ENCODE measurements at regions not wholly inside any gene's neighbourhood (a gene's known extent, or its start where the extent isn't known, plus 50 kb on each side); places are given as distances from the start of the nearest gene placed in this dataset.
"Not testable (repeated sequence)": the region's sequence is repeated elsewhere in the genome, so short reads cannot be mapped to it uniquely, and the experiment has no call there.

DNA sequence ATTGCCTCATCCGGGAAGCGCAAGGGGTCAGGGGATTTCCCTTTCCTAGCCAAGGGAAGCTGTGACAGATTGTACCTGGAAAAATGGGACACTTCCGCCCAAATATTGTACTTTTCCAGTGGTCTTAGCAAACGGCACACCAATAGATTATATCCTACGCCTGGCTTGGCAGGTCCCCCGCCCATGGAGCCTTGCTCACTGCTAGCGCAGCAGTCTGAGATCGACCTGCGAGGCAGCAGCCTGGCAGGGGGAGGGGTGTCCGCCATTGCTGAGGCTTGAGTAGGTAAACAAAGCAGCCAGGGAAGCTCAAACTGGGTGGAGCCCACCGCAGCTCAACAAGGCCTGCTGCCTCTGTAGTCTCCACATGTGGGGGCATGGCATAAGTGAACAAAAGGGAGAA is 1075.4 kb upstream of the GOT2 start:
- H3K9me3 ChIP-seq (ENCODE audit: control extremely low read depth in 1 of 5, control insufficient read depth in 4 of 5, insufficient read depth in 2 of 5, low read depth in 1 of 5, low read length in 4 of 5); H3K4me3 ChIP-seq (ENCODE audit: control insufficient read depth in 1 of 7, extremely low read depth in 1 of 7, insufficient read depth in 4 of 7, low read depth in 2 of 7, low read length in 6 of 7); H3K4me1 ChIP-seq (ENCODE audit: control extremely low read depth in 1 of 4, control insufficient read depth in 4 of 4, insufficient read depth in 4 of 4, low read length in 3 of 4); H3K27me3 ChIP-seq (replicated peaks in 2 of 5; ENCODE audit: control insufficient read depth in 4 of 5, insufficient read depth in 5 of 5, low read length in 4 of 5); DNase-seq; H3K27ac ChIP-seq (ENCODE audit: insufficient read depth in 1 of 2, low read depth in 1 of 2, low read length in 2 of 2, poor library complexity in 1 of 2, severe bottlenecking in 2 of 2); CTCF ChIA-PET; H3K36me3 ChIP-seq (ENCODE audit: control insufficient read depth in 4 of 4, insufficient read depth in 4 of 4, low read length in 3 of 4); POLR2A ChIA-PET: not testable (repeated sequence)
- 97% methylated on average over 6 of the region's 11 CpGs for WGBS (ENCODE audit: insufficient coverage)

GRCh38 chr16:59783191-59783590 is 1049.1 kb upstream of the GOT2 start:
- WGBS (ENCODE audit: insufficient coverage), result no CpG with 5 or more reads among the region's 1 CpG
- Histone ChIP-seq H3K9me3 (ENCODE audit: control extremely low read depth in 1 of 5, control insufficient read depth in 4 of 5, insufficient read depth in 2 of 5, low read depth in 1 of 5, low read length in 4 of 5) (peaks cover 0 to 8% (median 0%) of the 10 kb centered on the region in 5 experiments), H3K4me1 (ENCODE audit: control extremely low read depth in 1 of 4, control insufficient read depth in 4 of 4, insufficient read depth in 4 of 4, low read length in 3 of 4) (no peaks in the 10 kb centered on the region), H3K27ac (ENCODE audit: insufficient read depth in 1 of 2, low read depth in 1 of 2, low read length in 2 of 2, poor library complexity in 1 of 2, severe bottlenecking in 2 of 2) (no peak overlapping the region), H3K36me3 (ENCODE audit: control insufficient read depth in 4 of 4, insufficient read depth in 4 of 4, low read length in 3 of 4) (no peaks in the 10 kb centered on the region), H3K4me3 (ENCODE audit: control insufficient read depth in 1 of 7, extremely low read depth in 1 of 7, insufficient read depth in 4 of 7, low read depth in 2 of 7, low read length in 6 of 7) (no peak overlapping the region), H3K27me3 (replicated peaks in 2 of 5; ENCODE audit: control insufficient read depth in 4 of 5, insufficient read depth in 5 of 5, low read length in 4 of 5) (no peaks in the 10 kb centered on the region)
- ChIA-PET POLR2A (no interaction called here), CTCF (no interaction called here)
- DNase-seq, result no peak

GRCh38 chr16:59773330-59773729 is 1039.2 kb upstream of the GOT2 start:
- no peaks in the 10 kb centered on the region for H3K27me3 ChIP-seq (replicated peaks in 2 of 5; ENCODE audit: control insufficient read depth in 4 of 5, insufficient read depth in 5 of 5, low read length in 4 of 5)
- ChIA-PET CTCF (no interaction called here), POLR2A (no interaction called here)
- DNase-seq, result no peak
- no peaks in the 10 kb centered on the region for H3K36me3 ChIP-seq (ENCODE audit: control insufficient read depth in 4 of 4, insufficient read depth in 4 of 4, low read length in 3 of 4)
- no peak overlapping the region for H3K27ac ChIP-seq (ENCODE audit: insufficient read depth in 1 of 2, low read depth in 1 of 2, low read length in 2 of 2, poor library complexity in 1 of 2, severe bottlenecking in 2 of 2)
- no peaks in the 10 kb centered on the region for H3K4me1 ChIP-seq (ENCODE audit: control extremely low read depth in 1 of 4, control insufficient read depth in 4 of 4, insufficient read depth in 4 of 4, low read length in 3 of 4)
- no peak overlapping the region for H3K4me3 ChIP-seq (ENCODE audit: control insufficient read depth in 1 of 7, extremely low read depth in 1 of 7, insufficient read depth in 4 of 7, low read depth in 2 of 7, low read length in 6 of 7)
- no peaks in the 10 kb centered on the region for H3K9me3 ChIP-seq (ENCODE audit: control extremely low read depth in 1 of 5, control insufficient read depth in 4 of 5, insufficient read depth in 2 of 5, low read depth in 1 of 5, low read length in 4 of 5)

DNA sequence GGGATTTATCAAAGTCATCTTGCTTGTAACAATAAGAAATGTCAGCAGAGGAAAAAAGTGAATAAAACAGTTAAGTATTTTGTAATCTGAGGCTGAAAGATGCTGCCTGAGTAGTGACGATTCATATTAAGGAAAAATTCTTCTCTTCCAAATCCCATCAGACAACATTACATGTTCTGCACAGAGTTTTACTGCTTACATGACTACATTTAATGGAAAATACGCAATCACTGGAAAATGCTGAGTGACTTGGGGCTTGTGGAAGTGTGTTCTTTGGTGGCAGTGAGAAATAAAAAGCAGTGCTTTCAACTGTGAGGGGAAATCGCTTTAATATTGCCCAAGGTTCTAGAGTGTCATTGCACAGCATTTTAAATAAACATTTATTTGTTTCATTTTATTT is 1025.2 kb upstream of the GOT2 start:
- no peaks in the 10 kb centered on the region for H3K27me3 ChIP-seq (replicated peaks in 2 of 5; ENCODE audit: control insufficient read depth in 4 of 5, insufficient read depth in 5 of 5, low read length in 4 of 5)
- H3K4me1 ChIP-seq (ENCODE audit: control extremely low read depth in 1 of 4, control insufficient read depth in 4 of 4, insufficient read depth in 4 of 4, low read length in 3 of 4), result no peaks in the 10 kb centered on the region
- no CpG with 5 or more reads among the region's 3 CpGs for WGBS (ENCODE audit: insufficient coverage)
- ChIA-PET CTCF (no interaction called here), POLR2A (interaction anchor here (0.6 kb wide), 1 partner anchor 253 kb away, joined by 5 read pairs; no protein-coding TSS in a partner anchor)
- no peaks in the 10 kb centered on the region for H3K36me3 ChIP-seq (ENCODE audit: control insufficient read depth in 4 of 4, insufficient read depth in 4 of 4, low read length in 3 of 4)
- H3K27ac ChIP-seq (ENCODE audit: insufficient read depth in 1 of 2, low read depth in 1 of 2, low read length in 2 of 2, poor library complexity in 1 of 2, severe bottlenecking in 2 of 2), result no peak overlapping the region
- DNase-seq, result no peak
- H3K4me3 ChIP-seq (ENCODE audit: control insufficient read depth in 1 of 7, extremely low read depth in 1 of 7, insufficient read depth in 4 of 7, low read depth in 2 of 7, low read length in 6 of 7), result no peak overlapping the region
- no peaks in the 10 kb centered on the region for H3K9me3 ChIP-seq (ENCODE audit: control extremely low read depth in 1 of 5, control insufficient read depth in 4 of 5, insufficient read depth in 2 of 5, low read depth in 1 of 5, low read length in 4 of 5)

GRCh38 chr16:59758848-59759247 is 1024.7 kb upstream of the GOT2 start:
- WGBS (ENCODE audit: insufficient coverage), result 67% methylated on average over 1 of the region's 1 CpG
- Histone ChIP-seq H3K9me3 (ENCODE audit: control extremely low read depth in 1 of 5, control insufficient read depth in 4 of 5, insufficient read depth in 2 of 5, low read depth in 1 of 5, low read length in 4 of 5) (no peaks in the 10 kb centered on the region), H3K4me3 (ENCODE audit: control insufficient read depth in 1 of 7, extremely low read depth in 1 of 7, insufficient read depth in 4 of 7, low read depth in 2 of 7, low read length in 6 of 7) (no peak overlapping the region), H3K27me3 (replicated peaks in 2 of 5; ENCODE audit: control insufficient read depth in 4 of 5, insufficient read depth in 5 of 5, low read length in 4 of 5) (no peaks in the 10 kb centered on the region), H3K27ac (ENCODE audit: insufficient read depth in 1 of 2, low read depth in 1 of 2, low read length in 2 of 2, poor library complexity in 1 of 2, severe bottlenecking in 2 of 2) (no peak overlapping the region), H3K4me1 (ENCODE audit: control extremely low read depth in 1 of 4, control insufficient read depth in 4 of 4, insufficient read depth in 4 of 4, low read length in 3 of 4) (no peaks in the 10 kb centered on the region), H3K36me3 (ENCODE audit: control insufficient read depth in 4 of 4, insufficient read depth in 4 of 4, low read length in 3 of 4) (no peaks in the 10 kb centered on the region)
- ChIA-PET CTCF (no interaction called here), POLR2A (interaction anchor here (0.6 kb wide), 1 partner anchor 252 kb away, joined by 5 read pairs; no protein-coding TSS in a partner anchor)
- no peak for DNase-seq

- ChIA-PET CTCF (no interaction called here), POLR2A (no interaction called here)
- Histone ChIP-seq H3K4me1 (ENCODE audit: control extremely low read depth in 1 of 4, control insufficient read depth in 4 of 4, insufficient read depth in 4 of 4, low read length in 3 of 4) (no peaks in the 10 kb centered on the region), H3K27me3 (replicated peaks in 2 of 5; ENCODE audit: control insufficient read depth in 4 of 5, insufficient read depth in 5 of 5, low read length in 4 of 5) (no peaks in the 10 kb centered on the region), H3K9me3 (ENCODE audit: control extremely low read depth in 1 of 5, control insufficient read depth in 4 of 5, insufficient read depth in 2 of 5, low read depth in 1 of 5, low read length in 4 of 5) (no peaks in the 10 kb centered on the region), H3K27ac (ENCODE audit: insufficient read depth in 1 of 2, low read depth in 1 of 2, low read length in 2 of 2, poor library complexity in 1 of 2, severe bottlenecking in 2 of 2) (no peak overlapping the region), H3K4me3 (ENCODE audit: control insufficient read depth in 1 of 7, extremely low read depth in 1 of 7, insufficient read depth in 4 of 7, low read depth in 2 of 7, low read length in 6 of 7) (no peak overlapping the region), H3K36me3 (ENCODE audit: control insufficient read depth in 4 of 4, insufficient read depth in 4 of 4, low read length in 3 of 4) (no peaks in the 10 kb centered on the region)
- WGBS (ENCODE audit: insufficient coverage), result 97% methylated on average over 19 of the region's 19 CpGs
- no peak for DNase-seq
Measured at GRCh38 chr16:59754854-59755253, 1020.7 kb upstream of the GOT2 start.

GRCh38 chr16:59749662-59750336 is 1015.7 kb upstream of the GOT2 start:
- H3K27ac ChIP-seq (ENCODE audit: insufficient read depth in 1 of 2, low read depth in 1 of 2, low read length in 2 of 2, poor library complexity in 1 of 2, severe bottlenecking in 2 of 2), result no peak overlapping the region
- CTCF ChIA-PET, result no interaction called here
- DNase-seq, result no peak
- no CpG with 5 or more reads among the region's 3 CpGs for WGBS (ENCODE audit: insufficient coverage)
- H3K27me3 ChIP-seq (replicated peaks in 2 of 5; ENCODE audit: control insufficient read depth in 4 of 5, insufficient read depth in 5 of 5, low read length in 4 of 5), result no peaks in the 10 kb centered on the region
- H3K9me3 ChIP-seq (ENCODE audit: control extremely low read depth in 1 of 5, control insufficient read depth in 4 of 5, insufficient read depth in 2 of 5, low read depth in 1 of 5, low read length in 4 of 5), result no peaks in the 10 kb centered on the region
- no peaks in the 10 kb centered on the region for H3K36me3 ChIP-seq (ENCODE audit: control insufficient read depth in 4 of 4, insufficient read depth in 4 of 4, low read length in 3 of 4)
- H3K4me1 ChIP-seq (ENCODE audit: control extremely low read depth in 1 of 4, control insufficient read depth in 4 of 4, insufficient read depth in 4 of 4, low read length in 3 of 4), result no peaks in the 10 kb centered on the region
- no peak overlapping the region for H3K4me3 ChIP-seq (ENCODE audit: control insufficient read depth in 1 of 7, extremely low read depth in 1 of 7, insufficient read depth in 4 of 7, low read depth in 2 of 7, low read length in 6 of 7)
- POLR2A ChIA-PET, result no interaction called here

All from common myeloid progenitor, CD34-positive (primary cell).